ENCODE measurements at regions not wholly inside any gene's neighbourhood (a gene's known extent, or its start where the extent isn't known, plus 50 kb on each side); places are given as distances from the start of the nearest gene placed in this dataset.
A peak's percentile ranks its signal among the peaks of the same experiment; 100 is the strongest.

DNA sequence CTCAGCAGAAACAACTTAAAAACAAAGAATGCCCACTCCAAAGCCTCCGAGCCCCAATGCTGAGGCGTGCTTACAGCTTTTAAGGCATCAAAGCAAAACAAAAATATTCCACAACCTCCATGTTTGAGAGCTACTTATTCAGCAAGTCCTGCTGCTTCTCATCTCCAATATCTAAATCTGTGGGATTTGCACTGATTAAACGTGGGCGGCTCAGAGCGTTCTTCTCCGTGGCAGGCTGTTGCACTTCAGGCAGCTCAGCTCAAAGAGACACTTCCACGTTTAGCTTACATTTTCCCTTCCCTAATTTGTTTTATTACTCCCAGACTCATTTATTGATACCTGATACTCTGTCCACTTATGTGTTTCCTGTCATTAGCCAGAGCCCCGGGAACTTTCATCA is 282.6 kb upstream of the MCTP2 start:
- TF ChIP-seq POLR2A (IDR thresholded peaks at IDR 0.05; ENCODE audit: low read length): no peak
- no peak for TF ChIP-seq GATA1 (IDR thresholded peaks at IDR 0.05; ENCODE audit: low read depth, low read length)
- no peak for DNase-seq

DNA sequence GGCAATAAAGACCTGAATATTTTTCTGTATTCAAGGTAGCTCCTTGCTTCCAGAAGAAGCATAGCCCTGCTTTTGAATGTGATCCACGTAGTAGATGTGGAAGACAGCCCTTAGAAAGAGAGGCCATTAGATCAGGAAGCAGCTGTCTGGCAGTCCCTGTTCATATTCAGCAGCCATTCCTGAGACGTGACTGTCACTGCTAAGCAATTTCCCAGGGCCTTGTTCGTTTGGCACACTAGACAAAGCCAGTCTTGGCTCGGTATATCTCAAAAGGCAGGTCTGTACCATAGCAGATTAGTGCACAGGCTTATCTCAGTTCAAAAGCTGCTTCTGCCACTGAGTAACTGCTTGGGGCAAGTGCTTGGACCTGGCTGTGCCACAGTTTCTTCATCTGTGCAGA is 287.8 kb upstream of the MCTP2 start:
- DNase-seq: peak; percentile 63 to 81
- TF ChIP-seq POLR2A (IDR thresholded peaks at IDR 0.05; ENCODE audit: low read length) (no peak), GATA1 (IDR thresholded peaks at IDR 0.05; ENCODE audit: low read depth, low read length) (no peak)

DNA sequence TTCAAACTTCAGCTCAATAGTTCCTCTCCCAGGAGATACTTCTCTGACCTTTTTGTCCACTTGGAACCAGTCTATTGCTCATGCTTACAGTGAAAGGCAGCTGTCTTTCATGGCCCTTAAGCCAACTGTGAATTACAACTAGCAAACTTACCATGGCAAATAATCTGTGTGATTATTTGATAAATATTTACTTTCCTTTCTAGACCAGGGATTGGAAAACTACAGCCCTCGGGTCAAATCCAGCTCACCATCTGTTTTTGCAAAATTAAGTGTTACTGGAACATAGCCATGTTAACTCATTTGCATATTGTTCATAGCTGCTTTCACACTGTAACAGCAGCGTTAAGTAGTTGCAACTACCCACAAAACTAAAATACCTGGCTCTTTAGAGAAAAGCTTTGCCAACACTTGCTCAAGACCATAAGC is 289.1 kb upstream of the MCTP2 start:
- DNase-seq: no peak
- no peak for TF ChIP-seq GATA1 (IDR thresholded peaks at IDR 0.05; ENCODE audit: low read depth, low read length)
- TF ChIP-seq POLR2A (IDR thresholded peaks at IDR 0.05; ENCODE audit: low read length): no peak

DNA sequence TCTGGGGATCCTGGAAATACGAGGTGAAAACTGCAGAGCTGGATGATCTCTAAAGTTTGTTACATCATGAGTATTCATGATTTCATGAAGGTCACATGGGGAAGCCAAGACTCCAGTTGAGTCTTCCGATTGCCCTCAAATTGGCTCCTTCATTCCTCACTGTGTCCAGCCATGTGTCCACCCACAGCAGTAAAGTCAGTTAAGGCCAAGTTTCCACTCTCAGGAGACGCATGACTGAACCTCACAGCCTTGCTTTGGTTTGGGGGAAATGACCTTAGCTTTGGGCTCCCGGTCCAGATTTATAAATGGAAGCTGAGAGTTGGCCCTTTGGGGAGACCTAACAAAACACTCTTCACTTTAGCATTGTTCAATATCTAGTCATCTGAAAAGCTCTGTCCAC is 289.7 kb upstream of the MCTP2 start:
- no peak for DNase-seq
- no peak for TF ChIP-seq GATA1 (IDR thresholded peaks at IDR 0.05; ENCODE audit: low read depth, low read length)

DNA sequence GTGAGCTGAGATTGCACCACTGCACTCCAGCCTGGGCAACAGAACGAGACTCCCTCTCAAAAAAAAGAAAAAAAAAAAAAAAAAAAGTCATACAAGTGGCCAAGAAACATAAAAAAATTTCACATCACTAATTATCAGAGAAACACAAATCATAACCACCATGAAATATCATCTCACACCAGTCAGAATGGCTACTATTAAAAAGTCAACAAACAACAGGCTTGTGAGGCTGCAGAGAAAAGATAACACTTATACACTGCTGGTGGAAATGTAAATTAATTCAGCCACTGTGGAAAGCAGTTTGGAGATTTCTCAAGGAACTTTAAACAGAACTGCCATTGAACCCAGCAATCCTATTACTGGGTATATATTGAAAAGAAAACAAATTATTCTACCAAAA is 291.1 kb upstream of the MCTP2 start:
- DNase-seq: peak in 1 of 2 experiments; percentile 16
- TF ChIP-seq GATA1 (IDR thresholded peaks at IDR 0.05; ENCODE audit: low read depth, low read length): no peak
- no peak for TF ChIP-seq POLR2A (IDR thresholded peaks at IDR 0.05; ENCODE audit: low read length)

DNA sequence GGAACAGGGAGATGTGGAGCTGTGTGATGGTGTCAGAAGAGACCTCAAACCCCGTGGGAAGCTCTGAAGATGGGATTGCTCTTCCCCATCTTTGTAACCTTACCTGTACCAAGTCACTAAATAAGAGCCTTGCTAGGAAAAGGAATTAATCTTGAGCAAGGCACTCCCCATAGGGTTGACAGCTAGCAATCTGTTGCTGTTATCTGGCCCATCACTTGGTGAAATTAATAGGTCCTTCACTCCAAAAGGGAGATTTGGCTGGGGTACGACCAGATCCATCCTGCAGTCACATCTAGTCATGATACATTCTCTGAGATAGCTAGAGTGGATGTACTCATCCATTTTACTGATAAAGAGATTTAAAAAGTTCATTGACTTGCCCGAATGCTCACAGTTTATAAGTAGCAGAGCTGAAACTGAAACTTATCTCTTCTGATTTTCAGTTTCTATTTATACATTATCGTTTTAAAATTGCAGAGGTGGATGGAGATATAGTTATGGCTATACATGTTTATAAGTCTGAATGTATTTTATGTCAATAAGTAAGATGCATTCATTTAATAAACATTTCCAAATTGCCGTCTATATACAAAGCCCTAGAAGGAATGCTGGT is 299.1 kb upstream of the MCTP2 start:
- no peak for TF ChIP-seq GATA1 (IDR thresholded peaks at IDR 0.05; ENCODE audit: low read depth, low read length)
- TF ChIP-seq POLR2A (IDR thresholded peaks at IDR 0.05; ENCODE audit: low read length): no peak
- no peak for DNase-seq

DNA sequence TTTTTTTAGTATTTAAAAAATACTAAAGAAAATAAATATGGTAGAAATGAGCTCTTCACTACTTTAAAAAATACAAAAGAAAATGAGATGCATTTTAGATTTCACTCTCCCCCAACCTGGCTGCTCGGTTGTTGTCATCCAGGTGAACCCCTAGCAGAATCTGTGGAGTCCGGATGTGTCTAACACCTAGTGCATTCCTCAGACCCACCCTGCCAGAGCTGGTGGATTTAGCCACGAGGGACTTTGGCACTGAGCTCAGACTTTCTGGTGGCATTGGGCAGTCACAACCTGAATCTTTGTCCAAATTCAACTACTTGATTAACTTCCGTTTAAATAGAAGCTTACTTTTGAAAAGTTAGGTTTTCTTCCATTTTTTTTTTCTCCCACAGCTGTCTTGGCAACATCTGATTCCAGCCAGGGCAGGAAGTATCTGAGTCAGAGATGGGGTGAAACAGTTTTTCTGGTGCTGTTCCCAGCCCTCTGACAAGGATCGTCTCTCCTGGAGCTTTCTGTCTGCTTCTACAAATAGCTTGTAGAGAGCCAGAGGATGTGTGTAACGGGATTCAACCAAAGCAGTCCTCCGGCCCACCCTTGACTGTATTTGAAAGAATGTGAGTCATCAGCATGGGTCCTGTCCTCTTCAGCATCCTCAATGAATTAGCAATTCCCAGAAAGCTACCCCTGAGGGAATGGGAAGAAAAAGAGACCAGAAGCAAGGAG is 301.8 kb upstream of the MCTP2 start:
- no peak for TF ChIP-seq POLR2A (IDR thresholded peaks at IDR 0.05; ENCODE audit: low read length)
- TF ChIP-seq GATA1 (IDR thresholded peaks at IDR 0.05; ENCODE audit: low read depth, low read length): no peak
- no peak for DNase-seq

DNA sequence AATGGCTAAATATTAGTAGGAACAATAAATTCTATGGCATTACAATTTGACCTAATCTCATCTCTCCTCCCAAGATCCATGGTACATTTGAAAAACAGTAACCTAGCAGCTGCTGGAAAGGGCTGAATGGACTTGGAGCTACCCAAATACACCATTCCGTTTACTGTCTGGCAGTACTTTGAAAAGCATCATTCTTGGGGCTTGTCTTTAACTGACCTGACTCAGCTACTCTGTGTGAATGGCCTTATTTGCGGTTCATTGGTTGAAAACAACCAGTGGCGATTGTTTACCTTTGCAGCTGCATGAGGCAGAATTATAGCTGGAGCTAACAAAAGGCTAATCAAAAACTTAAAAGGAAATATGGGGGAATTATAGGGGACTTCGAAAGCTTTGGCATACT is 311.2 kb upstream of the MCTP2 start:
- DNase-seq: no peak
- TF ChIP-seq POLR2A (IDR thresholded peaks at IDR 0.05; ENCODE audit: low read length) (no peak), GATA1 (IDR thresholded peaks at IDR 0.05; ENCODE audit: low read depth, low read length) (no peak)

DNA sequence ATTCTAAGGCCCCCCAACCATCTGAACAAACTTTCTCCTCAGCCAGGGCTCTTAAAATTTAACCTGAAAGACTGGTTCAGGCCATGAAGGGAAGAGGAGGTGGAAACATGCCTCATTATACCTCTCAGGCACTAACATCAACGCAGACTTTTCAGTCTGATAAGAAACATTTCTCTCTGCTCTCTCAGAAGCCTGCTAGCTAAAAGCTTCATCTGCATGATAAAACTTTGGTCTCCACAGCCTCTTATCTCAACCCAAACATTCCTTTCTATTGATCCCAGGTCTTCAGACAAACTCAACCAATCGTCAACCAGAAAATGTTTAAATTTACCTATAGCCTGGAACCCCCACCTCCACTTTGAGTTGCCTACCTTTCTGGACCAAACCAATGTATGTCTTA is 312.6 kb upstream of the MCTP2 start:
- peak; percentile 25 to 62 for DNase-seq

DNA sequence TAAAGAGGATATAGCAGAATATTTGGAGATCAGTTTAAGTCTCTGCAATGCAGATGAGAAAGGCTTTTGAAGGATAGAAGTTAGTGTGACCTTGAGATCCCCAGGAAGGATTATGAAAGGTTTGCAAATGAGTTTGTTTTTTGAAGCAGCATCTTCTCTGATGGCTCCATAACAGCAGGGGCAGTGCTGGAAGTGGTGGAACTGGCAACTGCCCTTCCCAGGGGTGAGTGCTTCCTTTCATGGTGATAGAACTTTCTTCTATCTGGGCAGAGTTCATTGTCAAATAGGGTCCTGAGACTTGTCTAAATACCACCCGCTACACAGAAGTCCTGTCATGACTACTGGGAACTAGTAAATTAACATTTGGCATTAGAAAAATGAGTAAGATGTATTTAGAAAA is 314.2 kb upstream of the MCTP2 start:
- TF ChIP-seq POLR2A (IDR thresholded peaks at IDR 0.05; ENCODE audit: low read length) (no peak), GATA1 (IDR thresholded peaks at IDR 0.05; ENCODE audit: low read depth, low read length) (no peak)
- no peak for DNase-seq

DNA sequence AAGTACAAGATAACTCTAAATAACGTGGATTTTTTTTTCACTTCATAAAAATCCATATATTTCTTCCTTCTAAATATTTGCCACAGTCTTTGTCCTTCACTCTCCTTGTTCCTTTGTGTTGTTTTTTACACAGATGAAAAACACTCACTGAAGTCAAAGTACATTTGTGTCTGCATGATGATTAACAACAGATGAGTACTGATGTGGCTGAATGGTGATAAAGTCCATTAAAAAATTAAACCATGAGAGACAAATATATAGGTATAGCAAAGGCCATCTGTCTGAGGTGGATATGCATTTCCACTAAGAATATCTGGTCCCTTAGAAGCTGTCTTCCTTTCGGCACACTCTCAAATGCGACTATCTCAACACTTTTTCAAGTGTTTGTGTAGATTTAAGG is 317.5 kb upstream of the MCTP2 start:
- no peak for DNase-seq
- no peak for TF ChIP-seq POLR2A (IDR thresholded peaks at IDR 0.05; ENCODE audit: low read length)
- no peak for TF ChIP-seq GATA1 (IDR thresholded peaks at IDR 0.05; ENCODE audit: low read depth, low read length)

DNA sequence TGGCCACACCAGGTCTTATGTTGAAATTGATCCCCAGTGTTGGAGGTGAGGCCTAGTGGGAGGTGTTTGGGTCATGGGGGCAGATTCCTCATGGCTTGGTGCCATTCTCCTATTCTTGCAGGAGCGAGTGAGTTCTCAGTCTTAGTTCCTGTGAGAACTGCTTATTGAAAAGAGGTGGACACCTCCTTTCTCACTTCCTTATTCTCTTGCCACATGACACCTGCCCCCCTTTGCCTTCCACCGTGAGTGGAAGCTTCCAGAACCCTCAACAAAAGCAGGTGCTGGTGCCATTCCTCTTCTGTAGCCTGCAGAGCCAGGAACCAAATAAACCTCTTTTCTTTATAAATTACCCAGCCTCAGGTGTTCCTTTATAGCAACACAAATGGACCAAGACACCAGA is 318.1 kb upstream of the MCTP2 start:
- DNase-seq: no peak
- TF ChIP-seq GATA1 (IDR thresholded peaks at IDR 0.05; ENCODE audit: low read depth, low read length) (no peak), POLR2A (IDR thresholded peaks at IDR 0.05; ENCODE audit: low read length) (no peak)

DNA sequence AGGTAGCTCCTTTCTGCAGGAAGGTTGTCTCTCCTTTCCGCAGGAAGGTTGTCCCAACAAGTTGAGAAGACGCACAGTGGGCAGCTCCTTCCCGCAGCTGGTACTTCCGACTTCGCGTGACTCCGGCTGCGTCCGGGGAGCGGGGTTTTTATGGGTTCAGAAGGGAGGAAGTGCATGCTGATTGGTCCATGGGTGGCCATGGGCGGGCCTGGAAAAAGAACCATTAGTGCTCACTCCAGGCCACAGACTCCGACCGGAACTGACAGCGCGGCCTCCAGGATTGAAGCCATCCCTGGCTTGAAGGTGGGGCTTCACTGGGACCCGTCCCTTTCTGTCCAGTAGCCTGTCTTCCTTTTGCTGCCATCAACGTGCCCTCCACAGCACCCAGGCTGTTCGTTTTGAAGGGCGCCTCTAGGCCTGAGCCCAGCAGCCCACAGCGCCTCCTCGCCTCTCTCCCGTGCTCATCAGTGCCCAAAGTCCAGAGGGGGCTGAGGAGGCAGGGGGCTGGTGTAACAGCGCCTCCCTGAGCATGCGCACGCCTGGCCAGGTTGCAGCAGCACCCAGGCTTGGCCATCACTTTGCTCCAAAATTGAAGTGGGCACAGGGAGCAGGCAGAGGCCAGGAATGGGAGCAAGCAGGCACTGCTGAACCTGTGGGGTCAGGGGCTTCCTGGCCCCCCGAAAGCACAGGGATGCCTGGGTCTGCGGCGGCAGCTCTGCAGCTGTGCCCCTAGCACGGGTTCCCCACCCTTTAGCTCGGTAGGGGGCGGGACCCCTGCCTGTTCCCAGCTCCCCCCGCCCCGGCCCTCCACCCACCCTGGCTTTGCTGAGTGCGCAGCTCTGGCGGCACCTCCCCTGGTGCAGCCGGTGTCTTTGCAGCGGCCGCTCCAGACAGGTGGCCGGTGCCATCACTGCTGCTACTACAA is 330.6 kb upstream of the MCTP2 start:
- no peak for DNase-seq
- no peak for TF ChIP-seq POLR2A (IDR thresholded peaks at IDR 0.05; ENCODE audit: low read length)
- TF ChIP-seq GATA1 (IDR thresholded peaks at IDR 0.05; ENCODE audit: low read depth, low read length): no peak

DNA sequence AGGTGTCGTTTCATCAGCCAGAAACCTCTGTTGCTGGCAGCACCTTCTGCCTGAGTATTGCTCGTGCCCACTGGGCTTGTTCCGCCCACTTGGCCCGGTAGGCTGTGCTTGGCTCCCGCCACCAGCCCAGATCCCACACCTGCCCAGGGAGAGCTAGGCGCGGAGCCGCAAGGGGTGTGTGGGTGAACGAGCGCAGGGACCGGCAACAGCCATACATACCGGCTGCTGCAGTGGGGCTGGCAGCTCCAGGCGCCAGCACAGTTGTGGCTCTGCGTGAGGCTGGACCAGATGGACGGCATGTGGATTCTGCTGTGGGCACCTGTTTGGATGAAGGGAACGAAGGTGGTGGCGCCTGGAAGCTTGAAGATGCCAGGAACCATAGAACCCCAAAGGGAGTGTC is 331.5 kb upstream of the MCTP2 start:
- DNase-seq: no peak

More for the DNA sequence above, 331.5 kb upstream of the MCTP2 start:
- TF ChIP-seq POLR2A (IDR thresholded peaks at IDR 0.05; ENCODE audit: low read length): no peak
- TF ChIP-seq GATA1 (IDR thresholded peaks at IDR 0.05; ENCODE audit: low read depth, low read length): no peak

All from erythroblast (primary cell).